ENCODE measurements at regions not wholly inside any gene's neighbourhood (a gene's known extent, or its start where the extent isn't known, plus 50 kb on each side); places are given as distances from the start of the nearest gene placed in this dataset.

- no peaks in the 10 kb centered on the region for H3K4me1 Mint-ChIP-seq
These were observed 119.8 kb downstream of the XRCC2 start for GRCh38 chr7:152556013-152556755.

GRCh38 chr7:152553671-152554317, 118.0 kb upstream of the KMT2C start:
- Mint-ChIP-seq H3K4me1 (no peaks in the 10 kb centered on the region), H3K27ac (no peak overlapping the region), H3K9me3 (no peaks in the 10 kb centered on the region), H3K36me3 (no peaks in the 10 kb centered on the region), H3K4me3 (no peak overlapping the region), H3K27me3 (ENCODE audit: low read depth in 2 of 2) (peaks cover 0 to 2% of the 10 kb centered on the region in 2 donors)
- TF ChIP-seq CTCF (IDR thresholded peaks at IDR 0.05): no peak
- Histone ChIP-seq H3K27ac (ENCODE audit: low read length) (no peak overlapping the region), H3K27me3 (ENCODE audit: control insufficient read depth, insufficient read depth, low read length) (no peaks in the 10 kb centered on the region), H3K4me3 (ENCODE audit: low read length) (no peak overlapping the region), H3K4me1 (ENCODE audit: control insufficient read depth, insufficient read depth, low read length) (no peaks in the 10 kb centered on the region), H3K36me3 (ENCODE audit: control insufficient read depth, insufficient read depth, low read length) (no peaks in the 10 kb centered on the region), H3K9me3 (ENCODE audit: control insufficient read depth, insufficient read depth, low read length) (no peaks in the 10 kb centered on the region)
- no peak for DNase-seq
- intact Hi-C loops (cut with micrococcal nuclease): no loop called here
- WGBS (ENCODE audit: insufficient coverage): 82% methylated on average over 10 of the region's 17 CpGs
- no peak for ATAC-seq

More at GRCh38 chr7:152556013-152556755, 119.8 kb downstream of the XRCC2 start:
- Histone ChIP-seq H3K4me1 (ENCODE audit: control insufficient read depth, insufficient read depth, low read length) (no peaks in the 10 kb centered on the region), H3K27me3 (ENCODE audit: control insufficient read depth, insufficient read depth, low read length) (no peaks in the 10 kb centered on the region), H3K27ac (ENCODE audit: low read length) (no peak overlapping the region), H3K4me3 (ENCODE audit: low read length) (no peak overlapping the region), H3K9me3 (ENCODE audit: control insufficient read depth, insufficient read depth, low read length) (no peaks in the 10 kb centered on the region), H3K36me3 (ENCODE audit: control insufficient read depth, insufficient read depth, low read length) (no peaks in the 10 kb centered on the region)
- H3K36me3 Mint-ChIP-seq: no peaks in the 10 kb centered on the region
- H3K4me3 Mint-ChIP-seq: no peak overlapping the region
- intact Hi-C loops (cut with micrococcal nuclease): no loop called here
- no peak overlapping the region for H3K27ac Mint-ChIP-seq
- WGBS (ENCODE audit: insufficient coverage): 93% methylated on average over 20 of the region's 20 CpGs
- DNase-seq: no peak
- TF ChIP-seq CTCF (IDR thresholded peaks at IDR 0.05): no peak
- ATAC-seq: no peak
- H3K9me3 Mint-ChIP-seq: no peaks in the 10 kb centered on the region
- peaks cover 0 to 2% of the 10 kb centered on the region in 2 donors for H3K27me3 Mint-ChIP-seq (ENCODE audit: low read depth in 2 of 2)

- Histone ChIP-seq H3K4me1 (ENCODE audit: control insufficient read depth, insufficient read depth, low read length) (no peaks in the 10 kb centered on the region), H3K9me3 (ENCODE audit: control insufficient read depth, insufficient read depth, low read length) (no peaks in the 10 kb centered on the region), H3K27ac (ENCODE audit: low read length) (no peak overlapping the region), H3K36me3 (ENCODE audit: control insufficient read depth, insufficient read depth, low read length) (no peaks in the 10 kb centered on the region), H3K4me3 (ENCODE audit: low read length) (no peak overlapping the region), H3K27me3 (ENCODE audit: control insufficient read depth, insufficient read depth, low read length) (no peaks in the 10 kb centered on the region)
- no peak for ATAC-seq
- 94% methylated on average over 8 of the region's 10 CpGs for WGBS (ENCODE audit: insufficient coverage)
- Mint-ChIP-seq H3K4me3 (no peak overlapping the region), H3K27me3 (ENCODE audit: low read depth in 2 of 2) (no peaks in the 10 kb centered on the region), H3K4me1 (no peaks in the 10 kb centered on the region), H3K9me3 (no peaks in the 10 kb centered on the region), H3K27ac (no peak overlapping the region), H3K36me3 (no peaks in the 10 kb centered on the region)
- DNase-seq: no peak
- TF ChIP-seq CTCF (IDR thresholded peaks at IDR 0.05): no peak
- intact Hi-C loops (cut with micrococcal nuclease): no loop called here
These were observed 115.7 kb upstream of the KMT2C start for GRCh38 chr7:152551304-152552036.
